ENCODE measurements at regions not wholly inside any gene's neighbourhood (a gene's known extent, or its start where the extent isn't known, plus 50 kb on each side); places are given as distances from the start of the nearest gene placed in this dataset.

GRCh38 chr13:44101347-44102083, 221.8 kb downstream of the LACC1 start:
- no peak for TF ChIP-seq CTCF (conservative IDR thresholded peaks at IDR 0.05; ENCODE audit: low read depth, low read length)
- DNase-seq (ENCODE audit: low read depth): no peak
- no peak overlapping the region for H3K4me3 ChIP-seq (ENCODE audit: low read depth, low read length)

GRCh38 chr13:44103429-44104196, 223.9 kb downstream of the LACC1 start:
- no peak for DNase-seq (ENCODE audit: low read depth)
- TF ChIP-seq CTCF (conservative IDR thresholded peaks at IDR 0.05; ENCODE audit: low read depth, low read length): no peak
- no peak overlapping the region for H3K4me3 ChIP-seq (ENCODE audit: low read depth, low read length)

GRCh38 chr13:44104197-44104490, 224.4 kb downstream of the LACC1 start:
- no peak for TF ChIP-seq CTCF (conservative IDR thresholded peaks at IDR 0.05; ENCODE audit: low read depth, low read length)
- DNase-seq (ENCODE audit: low read depth): no peak

GRCh38 chr13:44104969-44105368, 225.3 kb downstream of the LACC1 start:
- DNase-seq (ENCODE audit: low read depth): no peak

More at GRCh38 chr13:44104197-44104490, 224.4 kb downstream of the LACC1 start:
- no peak overlapping the region for H3K4me3 ChIP-seq (ENCODE audit: low read depth, low read length)

GRCh38 chr13:44106266-44107152, 226.8 kb downstream of the LACC1 start:
- no peak for TF ChIP-seq CTCF (conservative IDR thresholded peaks at IDR 0.05; ENCODE audit: low read depth, low read length)
- no peak overlapping the region for H3K4me3 ChIP-seq (ENCODE audit: low read depth, low read length)
- peak; percentile 43 for DNase-seq (ENCODE audit: low read depth)

More at GRCh38 chr13:44104969-44105368, 225.3 kb downstream of the LACC1 start:
- H3K4me3 ChIP-seq (ENCODE audit: low read depth, low read length): no peak overlapping the region
- TF ChIP-seq CTCF (conservative IDR thresholded peaks at IDR 0.05; ENCODE audit: low read depth, low read length): no peak

GRCh38 chr13:44107357-44108121, 227.8 kb downstream of the LACC1 start:
- H3K4me3 ChIP-seq (ENCODE audit: low read depth, low read length): no peak overlapping the region
- DNase-seq (ENCODE audit: low read depth): no peak
- TF ChIP-seq CTCF (conservative IDR thresholded peaks at IDR 0.05; ENCODE audit: low read depth, low read length): no peak
